ENCODE measurements at regions not wholly inside any gene's neighbourhood (a gene's known extent, or its start where the extent isn't known, plus 50 kb on each side); places are given as distances from the start of the nearest gene placed in this dataset.

DNA sequence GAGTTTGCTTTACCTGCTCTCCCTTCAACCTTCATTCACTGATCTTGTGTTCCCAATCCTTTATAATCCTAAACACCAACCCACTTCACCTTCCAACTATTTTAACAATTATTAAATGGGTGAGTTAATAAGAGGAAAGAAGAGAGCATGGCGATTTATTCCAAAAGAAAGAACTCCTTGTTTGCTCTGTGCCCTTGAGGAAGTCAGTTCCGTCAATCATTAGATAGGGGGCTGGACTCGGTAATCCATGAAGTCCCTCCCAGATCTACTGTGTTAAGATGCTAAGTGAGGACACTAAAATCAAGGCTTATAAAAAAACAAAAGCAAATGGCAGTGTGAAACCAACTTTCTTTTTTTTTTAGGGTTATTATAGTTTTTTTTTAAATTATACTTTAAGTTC lies 589.9 kb downstream of the XIRP2 start:
- no peak for TF ChIP-seq CTCF (IDR thresholded peaks at IDR 0.05)
- no peak for TF ChIP-seq EZH2 (IDR thresholded peaks at IDR 0.05; ENCODE audit: borderline replicate concordance, insufficient read depth, low read depth, low read length, poor library complexity, severe bottlenecking)
